ENCODE measurements at regions not wholly inside any gene's neighbourhood (a gene's known extent, or its start where the extent isn't known, plus 50 kb on each side); places are given as distances from the start of the nearest gene placed in this dataset.

- TF ChIP-seq, protein P1, sequence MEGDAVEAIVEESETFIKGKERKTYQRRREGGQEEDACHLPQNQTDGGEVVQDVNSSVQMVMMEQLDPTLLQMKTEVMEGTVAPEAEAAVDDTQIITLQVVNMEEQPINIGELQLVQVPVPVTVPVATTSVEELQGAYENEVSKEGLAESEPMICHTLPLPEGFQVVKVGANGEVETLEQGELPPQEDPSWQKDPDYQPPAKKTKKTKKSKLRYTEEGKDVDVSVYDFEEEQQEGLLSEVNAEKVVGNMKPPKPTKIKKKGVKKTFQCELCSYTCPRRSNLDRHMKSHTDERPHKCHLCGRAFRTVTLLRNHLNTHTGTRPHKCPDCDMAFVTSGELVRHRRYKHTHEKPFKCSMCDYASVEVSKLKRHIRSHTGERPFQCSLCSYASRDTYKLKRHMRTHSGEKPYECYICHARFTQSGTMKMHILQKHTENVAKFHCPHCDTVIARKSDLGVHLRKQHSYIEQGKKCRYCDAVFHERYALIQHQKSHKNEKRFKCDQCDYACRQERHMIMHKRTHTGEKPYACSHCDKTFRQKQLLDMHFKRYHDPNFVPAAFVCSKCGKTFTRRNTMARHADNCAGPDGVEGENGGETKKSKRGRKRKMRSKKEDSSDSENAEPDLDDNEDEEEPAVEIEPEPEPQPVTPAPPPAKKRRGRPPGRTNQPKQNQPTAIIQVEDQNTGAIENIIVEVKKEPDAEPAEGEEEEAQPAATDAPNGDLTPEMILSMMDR (conservative IDR thresholded peaks at IDR 0.05; ENCODE audit: low read depth in 2 of 2), result no peak
- TF ChIP-seq EZH2 (IDR thresholded peaks at IDR 0.05; ENCODE audit: low read depth, unreplicated experiment) (no peak), EZH2phosphoT487 (IDR thresholded peaks at IDR 0.05; ENCODE audit: unreplicated experiment) (no peak), NANOG (IDR thresholded peaks at IDR 0.05; ENCODE audit: borderline replicate concordance) (no peak), ZNF331 (CRISPR knock-in tag; IDR thresholded peaks at IDR 0.05; ENCODE audit: low read depth) (no peak), POLR2AphosphoS5 (IDR thresholded peaks at IDR 0.05; ENCODE audit: low read depth) (no peak)
- TF ChIP-seq, protein P2, sequence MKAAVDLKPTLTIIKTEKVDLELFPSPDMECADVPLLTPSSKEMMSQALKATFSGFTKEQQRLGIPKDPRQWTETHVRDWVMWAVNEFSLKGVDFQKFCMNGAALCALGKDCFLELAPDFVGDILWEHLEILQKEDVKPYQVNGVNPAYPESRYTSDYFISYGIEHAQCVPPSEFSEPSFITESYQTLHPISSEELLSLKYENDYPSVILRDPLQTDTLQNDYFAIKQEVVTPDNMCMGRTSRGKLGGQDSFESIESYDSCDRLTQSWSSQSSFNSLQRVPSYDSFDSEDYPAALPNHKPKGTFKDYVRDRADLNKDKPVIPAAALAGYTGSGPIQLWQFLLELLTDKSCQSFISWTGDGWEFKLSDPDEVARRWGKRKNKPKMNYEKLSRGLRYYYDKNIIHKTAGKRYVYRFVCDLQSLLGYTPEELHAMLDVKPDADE (IDR thresholded peaks at IDR 0.05), result no peak
Measured at GRCh38 chr1:204017032-204017431, 55.9 kb upstream of the SOX13 start.
